GM12874 (cell line): ENCODE measurements at regions not wholly inside any gene's neighbourhood (a gene's known extent, or its start where the extent isn't known, plus 50 kb on each side); places are given as distances from the start of the nearest gene placed in this dataset.

Experiments used
- TF ChIP-seq, protein P1 (sequence below): IDR thresholded peaks from 2 replicates; pipeline ENCODE4 v1.5.1; 2011; ENCODE audit warnings: low read depth, mild to moderate bottlenecking, control low read depth, low read length, moderate library complexity; ENCODE audit not compliant: insufficient read depth

DNA sequence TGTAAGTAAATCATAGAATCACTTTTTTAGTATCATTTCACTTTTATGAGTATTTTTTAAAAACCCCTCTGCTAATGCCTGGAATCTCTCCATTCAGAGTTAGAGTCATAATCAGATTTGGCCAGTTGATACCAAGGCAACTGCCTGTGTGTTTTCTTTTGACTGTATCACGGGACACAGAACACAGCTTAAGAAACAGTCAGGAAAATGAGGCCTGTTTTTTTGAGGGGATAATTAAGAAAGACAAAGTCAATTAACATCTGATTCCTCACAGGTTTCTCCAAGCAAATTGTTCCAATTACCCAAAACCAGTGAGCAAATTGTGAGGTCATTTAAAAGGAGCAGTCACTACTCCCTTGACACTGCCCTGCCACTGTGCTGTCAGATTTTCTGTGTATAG is 944.5 kb upstream of the SOX9 start:
- TF ChIP-seq, protein P1, sequence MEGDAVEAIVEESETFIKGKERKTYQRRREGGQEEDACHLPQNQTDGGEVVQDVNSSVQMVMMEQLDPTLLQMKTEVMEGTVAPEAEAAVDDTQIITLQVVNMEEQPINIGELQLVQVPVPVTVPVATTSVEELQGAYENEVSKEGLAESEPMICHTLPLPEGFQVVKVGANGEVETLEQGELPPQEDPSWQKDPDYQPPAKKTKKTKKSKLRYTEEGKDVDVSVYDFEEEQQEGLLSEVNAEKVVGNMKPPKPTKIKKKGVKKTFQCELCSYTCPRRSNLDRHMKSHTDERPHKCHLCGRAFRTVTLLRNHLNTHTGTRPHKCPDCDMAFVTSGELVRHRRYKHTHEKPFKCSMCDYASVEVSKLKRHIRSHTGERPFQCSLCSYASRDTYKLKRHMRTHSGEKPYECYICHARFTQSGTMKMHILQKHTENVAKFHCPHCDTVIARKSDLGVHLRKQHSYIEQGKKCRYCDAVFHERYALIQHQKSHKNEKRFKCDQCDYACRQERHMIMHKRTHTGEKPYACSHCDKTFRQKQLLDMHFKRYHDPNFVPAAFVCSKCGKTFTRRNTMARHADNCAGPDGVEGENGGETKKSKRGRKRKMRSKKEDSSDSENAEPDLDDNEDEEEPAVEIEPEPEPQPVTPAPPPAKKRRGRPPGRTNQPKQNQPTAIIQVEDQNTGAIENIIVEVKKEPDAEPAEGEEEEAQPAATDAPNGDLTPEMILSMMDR, result no peak

DNA sequence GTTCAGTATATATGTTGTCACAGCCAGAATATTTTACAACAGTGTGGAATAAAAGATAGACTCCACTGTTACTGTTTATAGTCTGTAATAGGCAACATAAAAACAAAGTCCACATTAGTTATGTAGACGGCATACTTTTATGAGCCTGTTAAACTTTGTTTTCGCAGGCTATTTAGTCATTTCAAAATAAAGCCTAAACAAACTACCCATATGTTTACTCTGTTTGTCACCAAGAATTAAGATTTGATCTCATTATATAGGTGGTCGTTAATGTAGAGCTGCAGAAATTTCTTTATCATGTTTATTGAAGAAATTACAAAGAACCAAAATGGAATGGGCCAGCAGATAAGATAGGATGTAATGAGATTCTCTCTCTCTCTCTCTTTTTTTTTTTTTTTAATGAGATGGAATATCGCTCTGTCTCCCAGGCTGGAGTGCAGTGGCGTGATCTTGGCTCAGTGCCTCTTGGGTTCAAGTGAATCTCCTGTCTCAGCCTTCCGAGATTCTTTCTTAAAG is 943.8 kb upstream of the SOX9 start:
- TF ChIP-seq, protein P1, result no peak

DNA sequence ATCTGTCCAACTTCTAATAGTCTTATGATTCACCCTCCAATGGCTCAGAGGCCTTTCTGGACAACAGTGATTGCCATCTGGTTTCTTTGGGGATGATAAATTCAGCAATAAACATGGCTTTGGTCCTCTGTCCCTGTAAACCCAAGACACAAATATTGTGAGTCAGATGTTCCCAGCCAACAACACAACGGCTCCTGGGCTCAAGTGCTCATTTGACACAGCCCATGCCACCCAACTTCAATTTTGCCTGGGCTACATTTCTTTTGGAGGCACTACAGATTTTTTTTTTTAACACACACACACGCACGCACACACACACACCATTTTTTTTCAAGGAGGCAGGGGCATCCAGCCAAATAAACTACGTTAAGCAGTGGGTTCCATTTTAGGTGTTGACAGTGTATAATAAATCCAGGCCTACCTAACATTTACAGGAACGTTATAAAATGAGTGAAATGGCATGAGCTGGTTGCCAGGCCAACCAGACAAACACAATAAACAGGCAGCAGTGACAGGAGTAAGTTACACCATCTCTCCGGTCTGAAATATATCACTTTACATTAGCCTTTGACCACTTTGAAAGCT is 939.9 kb upstream of the SOX9 start:
- TF ChIP-seq, protein P1, result no peak

DNA sequence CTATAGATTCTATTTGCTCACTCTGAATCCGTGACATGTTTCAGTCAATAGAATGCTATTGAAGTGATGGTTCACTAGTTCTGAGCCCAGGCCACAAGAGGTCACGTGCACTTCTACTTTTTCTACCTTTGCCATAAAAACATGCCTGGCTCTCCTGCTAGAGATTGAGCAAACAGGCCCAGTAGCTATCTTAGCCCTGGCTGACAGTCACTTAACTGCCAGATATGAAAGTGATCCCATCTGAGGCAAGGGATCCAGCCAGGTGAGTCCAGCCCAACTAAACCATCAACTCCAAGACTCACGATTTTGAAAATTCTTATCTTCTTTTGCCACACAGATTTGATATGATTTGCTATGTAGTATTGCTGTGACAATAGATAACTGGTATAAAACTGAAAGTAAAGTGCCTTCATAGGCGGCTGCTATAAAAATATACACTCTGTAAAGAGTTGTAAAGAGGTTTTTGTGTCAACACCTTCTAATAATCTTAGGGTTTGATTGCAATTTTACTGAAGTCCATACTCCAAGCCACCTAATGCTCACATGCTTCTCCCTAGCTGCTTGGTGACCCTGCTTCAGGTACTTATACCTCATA is 937.7 kb upstream of the SOX9 start:
- TF ChIP-seq, protein P1, result no peak

DNA sequence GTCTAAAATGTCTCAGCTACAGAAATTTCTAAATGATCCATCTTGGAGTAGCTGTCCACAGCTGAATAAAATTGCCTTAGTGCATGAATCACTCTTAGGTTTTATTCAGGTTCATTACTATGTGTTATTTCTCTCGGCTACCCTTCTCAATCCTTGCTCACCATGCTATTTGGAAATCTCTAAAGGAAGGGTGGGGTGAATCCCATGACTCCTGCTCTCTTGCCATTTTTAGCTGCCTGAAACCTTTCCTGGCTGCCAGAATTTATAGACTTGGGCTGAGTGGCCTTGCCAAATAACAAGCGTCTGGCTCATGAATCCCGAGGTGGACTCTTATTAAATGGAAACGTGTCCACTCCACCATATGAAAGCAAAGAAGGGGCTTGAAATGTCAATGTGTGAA is 936.1 kb upstream of the SOX9 start:
- TF ChIP-seq, protein P1, result no peak

DNA sequence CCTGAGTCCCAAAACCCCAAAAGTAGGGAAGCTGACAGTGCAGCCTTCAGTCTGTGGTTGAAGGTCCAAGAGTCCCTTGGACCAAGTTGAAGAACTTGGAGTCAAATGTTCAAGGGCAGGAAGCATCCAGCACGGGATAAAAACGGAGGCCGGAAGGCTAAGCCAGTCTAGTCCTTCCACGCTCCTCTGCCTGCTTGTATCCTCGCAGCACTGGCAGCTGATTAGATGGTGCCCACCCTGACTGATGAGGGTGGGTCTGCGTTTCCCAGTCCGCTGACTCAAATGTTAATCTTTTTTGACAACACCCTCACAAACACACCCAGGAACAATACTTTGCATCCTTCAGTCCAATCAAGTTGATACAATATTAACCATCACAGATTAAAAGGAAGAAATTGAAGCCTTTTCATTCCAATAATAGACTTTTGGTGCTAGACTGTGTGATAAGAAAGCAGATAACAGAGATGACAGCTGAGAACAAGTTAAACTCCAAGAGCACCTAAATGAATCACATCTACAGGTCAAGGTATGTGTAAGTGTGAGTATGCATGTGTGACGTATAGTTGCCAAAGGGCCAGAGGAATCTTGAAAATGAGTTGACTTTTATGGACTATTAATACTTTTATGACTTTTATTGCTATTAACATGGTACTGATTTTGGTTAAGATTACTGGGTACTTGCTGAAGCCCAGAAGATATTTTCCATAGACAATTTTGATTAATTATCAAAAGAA is 933.5 kb upstream of the SOX9 start:
- TF ChIP-seq, protein P1, result no peak

DNA sequence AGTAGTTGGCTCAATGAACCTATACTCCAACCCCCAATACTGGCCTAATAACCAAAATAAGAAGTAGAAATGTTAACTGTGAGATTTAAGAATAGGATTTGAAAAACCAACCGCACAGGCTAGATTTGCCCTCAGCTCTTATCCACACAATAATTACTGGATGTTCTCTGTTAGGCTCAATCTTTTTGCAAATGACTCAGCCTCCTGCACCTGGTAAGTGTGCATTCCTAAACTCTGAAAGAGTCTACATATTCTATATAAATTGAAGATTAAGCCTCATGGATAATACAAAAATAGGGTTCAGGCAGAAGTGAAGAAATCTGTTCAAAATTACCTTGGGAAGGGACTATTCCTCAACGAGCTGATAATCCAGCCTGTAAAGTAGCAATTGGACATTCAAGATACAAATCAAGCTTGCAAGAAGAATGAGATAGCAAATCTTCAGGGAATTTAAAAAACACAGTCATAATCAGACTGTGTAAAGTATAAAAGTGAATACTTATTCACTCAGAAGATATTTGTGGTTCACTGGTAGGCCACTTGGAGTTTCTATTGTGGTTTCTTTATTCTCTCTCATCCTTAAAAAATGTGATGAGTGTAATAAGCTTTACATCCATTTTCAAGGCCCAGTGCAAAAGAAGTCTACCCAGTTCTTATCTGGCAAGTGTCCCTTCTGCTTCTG is 931.9 kb upstream of the SOX9 start:
- TF ChIP-seq, protein P1, result no peak
